NCI-H2081 treated with DMSO at 0.1 percent for 48 hours (cell line): ENCODE measurements at regions not wholly inside any gene's neighbourhood (a gene's known extent, or its start where the extent isn't known, plus 50 kb on each side); places are given as distances from the start of the nearest gene placed in this dataset.

Experiments
- DNase-seq: peaks from one replicate; lab custom pipeline; 2025; lab: John Stamatoyannopoulos, UW

- no peak for DNase-seq
Measured at GRCh38 chr4:83171436-83172039, 57.0 kb upstream of the PLAC8 start.

DNA sequence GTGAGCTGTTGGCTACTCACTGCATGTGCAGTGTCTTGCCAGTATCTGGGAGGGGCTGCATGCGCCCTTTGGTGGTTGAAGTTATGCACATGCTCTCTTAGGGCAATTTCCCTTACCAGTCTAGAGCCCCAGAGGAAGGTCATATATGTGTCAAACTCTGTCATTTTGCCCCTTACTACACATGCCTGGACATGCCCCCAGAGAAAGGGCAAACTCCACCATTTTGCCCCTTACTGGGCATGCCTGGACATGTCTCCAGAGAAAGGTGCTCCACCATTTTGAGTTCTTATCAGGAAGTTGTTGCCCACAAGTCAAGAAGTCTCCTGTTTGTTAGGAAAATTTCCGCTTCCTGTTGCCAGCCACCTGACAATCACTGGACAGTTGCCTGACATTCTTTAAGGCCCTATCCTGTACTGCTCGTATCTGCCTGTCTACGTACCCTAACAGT lies 56.4 kb upstream of the PLAC8 start:
- DNase-seq = no peak
